GM19023 (cell line): ENCODE measurements at regions not wholly inside any gene's neighbourhood (a gene's known extent, or its start where the extent isn't known, plus 50 kb on each side); places are given as distances from the start of the nearest gene placed in this dataset.

ENCODE experiments used
- ATAC-seq: cut with Tn5 transposase; IDR thresholded peaks from one replicate; pipeline ENCODE4 v1.9.1; 2021; ENCODE audit warnings: mild to moderate bottlenecking, moderate library complexity; ENCODE audit not compliant: unreplicated experiment

DNA sequence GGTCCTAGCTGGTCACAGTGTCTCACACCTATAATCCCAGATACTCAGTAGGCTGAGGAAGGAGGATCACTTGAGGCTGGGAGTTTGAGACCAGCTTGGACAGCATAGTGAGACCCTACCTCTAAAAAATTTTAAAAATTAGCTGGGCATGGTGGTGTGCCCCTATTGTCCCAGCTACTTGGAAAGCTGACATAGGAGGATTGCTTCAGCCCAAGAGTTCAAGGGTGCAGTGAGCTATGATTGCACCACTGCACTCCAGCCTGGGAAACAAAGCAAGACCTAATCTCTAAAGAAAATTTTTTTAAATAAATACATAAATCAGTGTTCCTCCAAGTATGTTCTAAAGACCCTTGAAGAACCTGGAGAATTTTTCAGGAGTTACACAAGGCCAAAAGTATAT, 50.6 kb upstream of the GNAO1 start:
- ATAC-seq = no peak

DNA sequence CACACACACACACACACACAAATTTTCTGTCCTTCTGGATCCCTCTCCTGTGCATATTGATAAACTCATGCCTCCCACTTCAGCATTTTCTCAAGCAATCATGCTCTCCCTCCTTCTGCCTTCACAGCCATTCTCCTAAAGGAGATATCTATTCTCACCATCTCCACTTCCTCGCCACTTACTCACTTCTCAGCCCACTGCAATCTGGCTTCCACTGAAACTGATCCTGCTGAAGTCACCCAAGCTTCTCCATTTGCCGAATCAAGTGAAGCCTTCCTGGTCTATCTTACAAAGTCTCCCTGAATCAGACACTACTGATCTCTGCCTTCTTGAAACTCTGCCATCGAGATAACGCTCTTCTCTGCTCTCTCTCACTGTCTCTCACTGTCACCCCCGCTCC, 54.0 kb upstream of the GNAO1 start:
- ATAC-seq = no peak

- no peak for ATAC-seq
Observed at GRCh38 chr16:56136256-56136655, 55.0 kb upstream of the GNAO1 start.

- no peak for ATAC-seq
Observed at GRCh38 chr16:56134790-56135189, 56.5 kb upstream of the GNAO1 start.

- ATAC-seq = no peak
Observed at GRCh38 chr16:56125922-56126321, 65.4 kb upstream of the GNAO1 start.

GRCh38 chr16:56122251-56122650, 69.0 kb upstream of the GNAO1 start:
- ATAC-seq = no peak

DNA sequence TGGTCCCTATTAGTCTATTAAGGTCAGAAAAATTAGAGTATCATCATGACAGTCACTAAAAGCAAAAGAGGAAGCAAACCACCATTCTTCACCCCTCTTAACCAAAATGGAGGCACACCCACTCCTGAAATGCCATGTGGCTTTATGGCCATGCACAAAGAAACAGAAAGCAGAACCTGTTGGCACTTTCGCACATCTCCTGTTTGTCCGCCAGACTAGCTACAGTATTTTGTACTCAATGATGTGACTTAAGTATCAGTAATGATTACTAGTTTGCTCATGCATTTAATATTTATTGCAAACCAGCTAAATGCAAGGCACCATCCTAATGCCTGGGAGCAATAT, 70.2 kb upstream of the GNAO1 start:
- no peak for ATAC-seq

DNA sequence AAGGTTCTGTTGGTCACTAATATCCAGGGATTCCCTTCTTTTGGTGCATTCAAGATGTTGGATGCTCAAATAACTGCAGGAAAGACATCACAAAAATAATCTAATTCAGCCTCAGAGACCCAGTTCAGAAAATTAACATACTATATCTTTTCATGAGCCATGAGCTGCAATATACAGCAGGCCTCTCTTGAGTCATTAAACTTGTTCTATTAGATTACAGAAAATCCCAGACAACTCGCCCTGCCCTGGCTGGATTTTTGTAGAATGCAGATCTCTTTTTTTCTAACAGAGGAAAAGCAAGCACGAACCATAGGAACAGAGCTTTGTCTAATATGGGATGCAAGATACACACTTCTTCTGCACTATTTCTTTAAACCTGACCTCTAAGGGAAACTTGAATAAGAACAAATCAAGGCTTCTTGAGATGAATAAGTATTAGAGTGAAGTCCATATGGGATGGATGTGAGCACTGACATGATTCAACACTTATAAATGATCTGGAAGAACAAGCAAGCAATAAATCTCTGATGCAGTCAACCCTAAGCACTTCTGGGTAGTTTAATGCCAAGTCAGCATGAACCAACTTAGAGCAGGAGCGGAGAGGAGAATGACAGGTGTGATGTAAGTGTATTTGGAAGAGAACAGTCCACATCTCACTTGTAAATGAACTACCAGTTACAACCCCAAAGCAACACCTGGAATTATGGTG, 70.7 kb upstream of the GNAO1 start:
- ATAC-seq = no peak

DNA sequence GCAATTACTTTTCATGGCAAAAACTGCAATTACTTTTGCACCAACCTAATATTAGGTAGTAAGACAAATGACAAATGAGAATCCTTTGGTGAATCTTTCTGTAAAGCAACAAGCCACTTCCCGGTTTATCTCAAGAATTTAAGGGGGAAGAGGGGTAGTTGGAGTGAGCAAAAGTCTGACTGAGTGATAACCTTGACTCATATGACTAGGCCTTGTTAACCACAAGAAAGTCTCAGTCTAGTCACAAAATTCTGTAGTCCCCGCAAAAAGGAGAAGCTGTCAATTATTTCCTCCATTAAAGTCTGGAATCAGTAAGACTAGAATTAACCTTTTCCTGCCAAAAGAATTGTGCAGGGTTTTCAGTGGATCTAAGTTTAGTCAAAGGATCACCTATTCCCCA, 72.2 kb upstream of the GNAO1 start:
- ATAC-seq = no peak

DNA sequence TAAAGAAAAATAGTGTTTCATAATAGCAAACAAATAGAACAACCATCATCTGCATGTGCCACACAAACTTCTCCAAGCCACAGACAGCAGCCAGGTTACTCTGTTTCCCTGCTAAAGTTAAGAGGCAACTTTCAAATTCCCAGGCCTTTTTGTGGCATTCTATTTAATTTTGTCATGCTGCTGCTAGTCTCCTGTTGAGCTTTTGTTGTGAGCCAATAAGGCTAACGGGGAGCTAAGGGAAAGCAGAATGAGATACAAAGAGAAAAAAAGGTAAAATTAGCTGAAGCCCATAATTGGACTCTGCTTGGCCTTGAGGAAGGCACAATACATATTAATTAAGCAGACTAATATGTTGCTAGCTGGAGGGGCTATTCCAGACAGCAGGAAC, 74.7 kb upstream of the GNAO1 start:
- ATAC-seq = no peak

DNA sequence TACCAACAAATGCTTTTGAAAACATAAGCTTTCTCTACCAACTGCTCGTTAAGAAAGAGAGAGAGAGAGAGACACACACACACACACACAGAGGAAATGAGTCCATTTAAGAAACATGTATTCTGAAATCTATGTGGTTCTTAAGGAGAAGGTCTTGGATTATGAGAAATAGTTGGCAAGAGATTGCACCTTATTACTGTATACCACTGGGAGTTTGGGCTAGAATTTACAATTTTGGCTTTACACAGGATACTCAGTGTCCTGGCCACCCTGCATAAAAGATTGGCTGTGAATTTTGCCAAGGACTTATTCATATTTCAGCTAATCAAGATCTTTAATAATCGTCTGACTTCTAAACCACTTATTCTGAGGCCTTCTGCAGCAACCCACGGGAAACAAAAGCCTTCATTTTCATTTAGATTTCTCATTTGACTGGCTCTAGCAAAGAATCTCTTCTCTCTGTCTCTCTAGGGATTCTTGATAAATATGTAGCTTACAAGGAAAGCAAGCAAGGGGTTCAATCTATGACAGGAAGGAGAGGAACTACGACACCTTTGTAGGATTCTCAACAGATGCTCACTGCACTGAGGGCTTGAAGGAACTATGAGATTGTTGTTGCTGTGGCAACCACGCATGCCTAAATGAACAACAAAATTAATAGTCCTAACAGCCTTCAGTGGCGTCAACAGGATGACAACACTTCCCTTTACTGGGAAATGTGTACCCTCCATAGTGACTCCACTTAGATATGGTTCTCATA, 75.3 kb upstream of the GNAO1 start:
- no peak for ATAC-seq

GRCh38 chr16:56113223-56113622, 78.1 kb upstream of the GNAO1 start:
- no peak for ATAC-seq

DNA sequence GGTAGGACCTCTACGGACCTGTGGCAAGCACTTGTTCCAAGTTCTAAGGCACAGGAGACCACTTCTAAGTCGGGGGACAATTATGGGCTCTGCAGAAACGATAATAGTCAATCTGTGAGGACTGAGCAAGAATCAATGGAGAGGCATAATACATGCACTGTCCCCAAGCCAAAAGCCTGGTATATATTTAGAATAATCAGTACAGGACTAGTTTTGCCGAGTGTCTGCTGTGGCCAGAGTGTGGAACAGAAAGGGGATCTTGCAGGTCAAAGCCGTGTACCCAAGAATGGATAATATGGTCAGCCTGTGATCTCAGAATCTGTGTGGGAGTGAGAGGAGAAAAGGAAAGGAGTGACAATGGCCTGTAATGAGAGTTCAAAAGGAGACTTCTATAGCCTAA, 80.2 kb upstream of the GNAO1 start:
- no peak for ATAC-seq

- ATAC-seq = no peak
Observed at GRCh38 chr16:56109994-56110393, 81.3 kb upstream of the GNAO1 start.

DNA sequence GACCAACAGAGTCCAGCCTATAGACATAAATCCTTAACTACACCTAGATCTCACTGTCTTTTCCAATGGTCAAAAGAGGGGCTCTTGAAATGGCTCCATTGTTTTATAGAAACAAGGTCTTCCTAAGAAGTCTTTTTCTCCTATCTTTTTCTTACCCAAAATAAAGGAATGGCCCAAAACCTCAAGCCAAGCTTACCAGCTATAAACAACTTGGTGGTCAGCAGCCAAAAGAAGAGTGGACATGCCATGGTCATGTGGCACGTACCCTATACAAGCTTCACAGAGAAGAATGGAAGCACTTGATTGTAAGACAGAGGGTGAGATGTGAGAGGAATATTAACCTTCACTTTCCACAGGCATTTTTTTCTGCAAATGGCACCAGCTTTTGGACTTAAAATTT, 82.1 kb upstream of the GNAO1 start:
- no peak for ATAC-seq

GRCh38 chr16:56108724-56109123, 82.6 kb upstream of the GNAO1 start:
- ATAC-seq = no peak

DNA sequence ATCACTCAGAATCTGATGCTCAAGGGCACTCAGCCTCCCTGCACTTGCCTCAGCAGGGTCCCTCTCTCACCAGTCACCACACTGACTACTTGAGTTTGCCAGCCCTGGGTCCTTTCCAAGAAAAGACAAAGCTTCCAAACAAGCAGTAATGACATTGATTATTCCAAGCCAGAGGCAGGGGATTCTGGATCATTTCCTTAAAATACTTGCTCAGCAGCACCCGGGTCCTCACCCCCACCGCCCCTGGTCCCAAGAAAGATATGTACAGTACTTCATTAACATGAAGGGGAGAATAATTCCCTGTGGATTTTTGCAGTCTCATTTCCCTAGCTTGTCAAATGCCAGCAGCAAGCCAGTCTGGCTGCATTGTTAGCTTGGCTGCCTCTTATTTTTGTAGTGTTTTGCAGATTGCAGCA, 83.2 kb upstream of the GNAO1 start:
- ATAC-seq = no peak

GRCh38 chr16:56106527-56106926, 84.8 kb upstream of the GNAO1 start:
- no peak for ATAC-seq

- ATAC-seq = no peak
Observed at GRCh38 chr16:56102906-56103305, 88.4 kb upstream of the GNAO1 start.

- no peak for ATAC-seq
Observed at GRCh38 chr16:56102183-56102686, 89.1 kb upstream of the GNAO1 start.

DNA sequence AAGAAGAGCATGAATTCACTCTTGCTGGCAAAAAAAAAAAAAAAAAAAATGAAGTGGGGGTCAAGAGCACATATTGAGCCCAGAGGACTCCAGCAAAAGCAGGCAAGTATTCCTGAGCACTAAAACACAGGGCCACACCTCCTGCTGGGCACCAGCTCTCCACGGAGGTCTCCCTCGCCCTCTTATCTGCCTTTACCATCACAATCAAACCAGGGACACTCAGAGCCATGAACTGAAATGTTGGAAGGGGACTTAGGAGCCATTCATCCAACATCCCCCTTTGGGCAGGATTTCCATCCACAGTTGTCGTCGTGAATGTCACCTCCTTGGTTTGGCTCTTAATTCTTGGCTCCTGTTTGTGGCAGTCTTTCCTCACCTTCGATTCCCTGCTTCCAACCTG, 89.8 kb upstream of the GNAO1 start:
- no peak for ATAC-seq

DNA sequence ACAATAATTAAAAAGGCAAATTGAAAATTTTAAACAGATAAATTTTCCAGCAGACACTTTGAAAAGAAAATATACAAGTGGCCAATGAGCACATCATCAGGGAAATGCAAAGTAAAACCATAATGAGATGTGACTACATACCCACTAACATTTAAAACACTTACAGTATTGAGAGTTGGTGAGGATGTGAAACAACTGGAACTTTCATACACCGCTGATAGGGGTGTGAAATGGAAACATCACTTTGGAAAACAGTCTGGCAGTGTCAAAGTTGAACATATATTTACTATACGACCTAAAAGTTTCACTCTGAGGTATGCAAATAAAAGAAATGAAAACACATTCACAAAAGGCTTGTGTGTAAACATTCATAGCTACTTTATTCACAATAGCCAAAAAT, 94.0 kb upstream of the GNAO1 start:
- no peak for ATAC-seq

- no peak for ATAC-seq
Observed at GRCh38 chr16:56094231-56094630, 97.1 kb upstream of the GNAO1 start.
